K562 (cell line): ENCODE measurements at regions not wholly inside any gene's neighbourhood (a gene's known extent, or its start where the extent isn't known, plus 50 kb on each side); places are given as distances from the start of the nearest gene placed in this dataset.

Experiments
- ARID1B ChIP-seq: fragments of 450-650 bp; IDR thresholded peaks from 2 replicates; pipeline ENCODE4 v1.6.1; 2016; ENCODE audit warnings: antibody characterized with exemption, mild to moderate bottlenecking, inconsistent platforms
- DPF2 ChIP-seq: fragments of 450-650 bp; IDR thresholded peaks from 2 replicates; pipeline ENCODE4 v1.6.1; 2016
- FOXK1 ChIP-seq: sonication (generic); formaldehyde crosslinking; IDR thresholded peaks from 2 replicates; pipeline ENCODE4 v1.8.0; 2022; ENCODE audit warnings: missing genetic modification reagents, mild to moderate bottlenecking, borderline replicate concordance
- GATA2 ChIP-seq: sonication (generic); formaldehyde crosslinking; IDR thresholded peaks from 2 replicates; pipeline ENCODE4 v1.4.0; 2020; ENCODE audit warnings: mild to moderate bottlenecking, missing genetic modification reagents
- HINFP ChIP-seq: fragments of 450-650 bp; conservative IDR thresholded peaks from 2 replicates; pipeline ENCODE4 v1.6.1; 2016; ENCODE audit warnings: missing genetic modification characterization, low read depth, mild to moderate bottlenecking, control low read depth, missing compliant biosample characterization
- MGA ChIP-seq: fragments of 450-650 bp; IDR thresholded peaks from 2 replicates; pipeline ENCODE4 v1.6.1; 2016; ENCODE audit warnings: mild to moderate bottlenecking, moderate library complexity
- SIN3B ChIP-seq: fragments of 450-650 bp; IDR thresholded peaks from 2 replicates; pipeline ENCODE4 v1.6.1; 2017; ENCODE audit warnings: low read depth, mild to moderate bottlenecking, moderate library complexity
- SOX6 ChIP-seq: fragments of 450-650 bp; IDR thresholded peaks from 2 replicates; pipeline ENCODE4 v1.6.1; 2014; ENCODE audit warnings: mild to moderate bottlenecking
- ZBTB5 ChIP-seq: fragments of 450-650 bp; IDR thresholded peaks from 2 replicates; pipeline ENCODE4 v1.6.1; 2017; ENCODE audit warnings: antibody characterized with exemption
- ZNF197 ChIP-seq: fragments of 200-800 bp; sonication (Bioruptor generic); IDR thresholded peaks from 2 replicates; pipeline ENCODE4 v1.6.1; 2016; ENCODE audit warnings: low read depth, missing genetic modification characterization, missing compliant biosample characterization
- ZNF589 ChIP-seq: fragments of 200-800 bp; sonication (Bioruptor generic); IDR thresholded peaks from 2 replicates; pipeline ENCODE4 v1.6.1; 2016; ENCODE audit warnings: low read depth, missing genetic modification characterization, missing compliant biosample characterization
- ZNF740 ChIP-seq, 3 experiments: fragments of 200-800 bp in 1 of 3; sonication (Bioruptor generic) in 1 of 3; sonication (generic) in 1 of 3; formaldehyde crosslinking in 1 of 3; IDR thresholded peaks; 2 replicates each; pipeline versions ENCODE4 v1.6.1 to v1.8.0; 2016 to 2022; ENCODE audit warnings: mild to moderate bottlenecking in 2 of 3, missing compliant biosample characterization in 2 of 3, missing genetic modification characterization in 2 of 3, missing genetic modification reagents in 1 of 3
- ZNF766 ChIP-seq: fragments of 200-800 bp; sonication (Bioruptor generic); conservative IDR thresholded peaks from 2 replicates; pipeline ENCODE4 v1.6.1; 2016; ENCODE audit warnings: missing genetic modification characterization, missing compliant biosample characterization

- no peak for TF ChIP-seq MGA
- no peak for TF ChIP-seq FOXK1 (CRISPR knock-in tag)
- no peak for TF ChIP-seq ZNF766 (CRISPR knock-in tag)
- TF ChIP-seq ZBTB5 = no peak
- TF ChIP-seq SOX6 = 0 out of 2 replicates have a peak, but pooled peaks have one; percentile 15
- no peak for TF ChIP-seq SIN3B
- no peak for TF ChIP-seq GATA2
- peak; percentile 78 for TF ChIP-seq ARID1B
- peak; percentile 58; the same call in 1 of the 2 replicates for TF ChIP-seq DPF2
- TF ChIP-seq ZNF197 (CRISPR knock-in tag) = no peak
- no peak for TF ChIP-seq HINFP (tag)
- TF ChIP-seq ZNF589 (CRISPR knock-in tag) = no peak
- no peak for TF ChIP-seq ZNF740 (CRISPR knock-in tag; IDR thresholded peaks at IDR 0.05)
- no peak for TF ChIP-seq ZNF740 (tag; IDR thresholded peaks at IDR 0.05)
Measured at GRCh38 chr5:74415695-74416102, 224.8 kb downstream of the ENC1 start (continued).
